Transverse colon (tissue), 3 donors: ENCODE measurements at regions not wholly inside any gene's neighbourhood (a gene's known extent, or its start where the extent isn't known, plus 50 kb on each side); places are given as distances from the start of the nearest gene placed in this dataset.

ENCODE experiments used
- CTCF ChIP-seq, 5 experiments: fragments of 200-600 bp in 3 of 5; fragments of 450-650 bp in 2 of 5; sonication (generic) in 3 of 5; IDR thresholded peaks; 1 replicate in 2 of 5; 2 replicates in 3 of 5; pipeline ENCODE4 v1.5.1; 2016 to 2017; ENCODE audit warnings: antibody characterized with exemption in 5 of 5, inconsistent platforms in 3 of 5, mild to moderate bottlenecking in 2 of 5, moderate library complexity in 1 of 5
- EP300 ChIP-seq: sonication (generic); formaldehyde crosslinking; IDR thresholded peaks from one replicate; pipeline ENCODE4 v1.6.1; 2017; ENCODE audit warnings: antibody characterized with exemption, low read depth
- POLR2A ChIP-seq: fragments of 450-650 bp; IDR thresholded peaks from one replicate; pipeline ENCODE4 v1.6.1; 2016; ENCODE audit warnings: antibody characterized with exemption, mild to moderate bottlenecking, moderate library complexity

DNA sequence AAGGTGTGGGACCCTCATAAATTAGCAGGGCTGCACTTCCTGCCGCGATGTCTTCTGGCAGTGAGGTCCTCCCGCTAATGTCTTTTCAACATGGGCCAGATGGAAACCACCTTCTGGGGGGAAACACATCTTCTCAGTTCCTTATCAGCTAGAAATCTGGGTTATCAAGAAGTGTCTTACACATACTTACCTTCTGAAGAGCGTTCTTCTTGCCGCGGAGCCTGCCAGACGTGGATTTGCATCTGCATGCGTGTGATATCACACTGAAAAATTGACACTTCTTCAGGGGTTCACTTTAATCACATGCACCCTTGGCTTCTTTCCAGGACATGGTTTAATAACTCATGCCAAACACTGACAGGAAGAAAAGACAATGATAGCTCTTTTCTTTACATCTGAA is 163.5 kb upstream of the SOX11 start:
- TF ChIP-seq CTCF (IDR thresholded peaks at IDR 0.05), result no peak
- no peak for TF ChIP-seq POLR2A
- no peak for TF ChIP-seq EP300
